Stimulated activated CD4-positive, alpha-beta T cell treated with anti-CD3 and anti-CD28 coated beads, Interleukin-12 subunit alpha, Interleukin-12 subunit beta, amount 100 ng/mL, for 24 hours (primary cell): ENCODE measurements at regions not wholly inside any gene's neighbourhood (a gene's known extent, or its start where the extent isn't known, plus 50 kb on each side); places are given as distances from the start of the nearest gene placed in this dataset.
"Not testable (repeated sequence)": the region's sequence is repeated elsewhere in the genome, so short reads cannot be mapped to it uniquely, and the experiment has no call there.

Source experiments
- DNase-seq, 2 experiments: peaks; one replicate each; pipeline ENCODE4 v3.0.0-alpha.2; 2020; ENCODE audit warnings: low read depth in 2 of 2

DNA sequence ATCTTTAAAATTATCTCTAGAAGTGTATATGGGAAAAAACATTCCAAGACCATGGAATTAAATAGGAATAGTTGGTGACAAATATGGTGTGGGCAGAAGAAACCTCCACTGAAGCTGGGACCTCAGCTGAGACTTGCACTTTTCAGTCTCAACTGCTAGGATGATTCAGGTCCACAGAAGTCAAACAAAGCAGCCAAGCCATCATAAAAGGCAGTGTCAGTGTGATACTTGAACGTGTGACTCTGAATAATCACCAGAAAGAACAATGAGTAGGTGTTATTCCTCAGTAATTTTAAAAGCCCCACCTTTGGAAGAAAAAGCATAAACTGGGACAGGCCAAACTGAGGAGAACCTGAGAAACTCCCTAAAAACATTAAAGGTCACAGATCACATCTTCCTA is 90.7 kb downstream of the ZNF281 start:
- no peak for DNase-seq

DNA sequence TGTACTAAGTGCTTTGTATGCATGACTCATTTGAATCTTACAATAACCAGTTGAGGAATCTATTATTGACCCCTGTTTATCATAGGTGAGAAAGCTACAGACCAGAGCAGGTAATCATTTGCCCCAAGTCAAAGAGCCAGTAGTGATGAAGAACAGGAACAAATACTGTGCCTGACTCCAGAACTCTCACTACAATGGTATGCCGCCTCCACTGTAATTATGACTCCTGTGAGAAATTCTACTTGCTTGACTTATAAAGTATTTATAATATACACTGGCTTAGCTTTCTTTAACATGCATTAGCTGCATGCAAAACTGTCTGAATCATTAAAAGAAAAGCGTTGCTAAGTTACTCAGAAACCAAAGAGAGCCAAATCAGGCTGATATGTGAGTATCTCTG is 92.6 kb downstream of the ZNF281 start:
- DNase-seq, result no peak

DNA sequence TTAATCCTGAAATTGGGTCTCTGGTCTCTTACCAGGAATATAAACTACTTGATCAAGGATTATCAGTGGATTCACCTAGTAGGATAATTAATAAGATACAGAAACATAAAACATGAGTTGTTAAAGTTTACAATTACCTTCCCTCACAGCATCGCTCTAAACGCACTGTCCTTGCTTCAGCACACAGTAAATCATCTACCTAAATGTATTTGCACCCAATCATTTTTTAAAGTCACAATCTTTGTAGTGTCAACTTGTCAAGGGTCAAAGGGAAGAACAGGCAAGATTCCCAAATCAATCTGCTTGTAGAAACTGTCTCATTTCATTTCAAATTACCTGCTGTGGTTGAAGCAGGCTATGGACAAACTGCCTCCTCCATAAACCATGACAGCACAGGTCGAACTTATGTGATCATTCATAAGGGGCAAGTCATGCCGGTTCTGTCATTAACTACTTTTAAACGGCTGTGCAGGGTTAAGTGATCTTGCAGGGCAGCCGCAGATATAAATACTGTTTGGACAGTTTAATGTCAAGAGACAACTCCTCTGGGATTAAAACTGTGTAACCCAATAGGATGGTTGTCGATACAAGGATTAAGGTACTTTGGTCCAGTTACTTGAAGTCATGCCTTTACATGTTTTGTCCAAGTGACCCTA is 93.6 kb downstream of the ZNF281 start:
- DNase-seq, result no peak

DNA sequence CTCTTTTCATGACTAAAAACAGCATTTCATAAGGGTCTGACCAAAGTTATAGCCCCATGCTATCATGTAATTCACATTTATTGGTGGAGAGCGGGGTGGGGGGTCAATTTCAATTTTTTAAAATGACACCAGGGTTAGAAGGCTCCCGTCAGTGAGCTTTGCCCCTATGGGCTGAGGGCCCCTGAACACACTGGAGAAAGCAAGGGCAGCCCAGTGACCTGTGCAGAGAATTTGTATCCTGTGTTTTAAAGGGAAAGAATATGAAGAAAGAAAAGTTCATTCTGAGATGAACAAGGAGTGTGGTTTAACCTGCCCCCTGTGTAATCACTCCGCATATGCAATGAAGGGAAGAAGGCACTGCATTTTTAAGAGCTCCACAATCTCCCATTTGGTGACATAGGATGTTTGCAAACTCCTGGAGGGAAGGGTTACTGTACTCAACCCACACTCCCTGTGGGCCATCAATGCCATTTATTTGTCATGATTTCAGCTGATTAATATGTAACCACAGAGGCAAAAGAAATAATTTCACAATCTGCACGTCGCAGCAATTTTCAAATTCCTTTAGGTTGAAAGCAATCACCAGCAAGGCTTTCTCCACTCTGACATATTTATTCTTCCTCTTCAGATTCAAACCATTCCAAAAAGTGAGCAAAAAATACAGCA is 95.6 kb downstream of the ZNF281 start:
- no peak for DNase-seq

DNA sequence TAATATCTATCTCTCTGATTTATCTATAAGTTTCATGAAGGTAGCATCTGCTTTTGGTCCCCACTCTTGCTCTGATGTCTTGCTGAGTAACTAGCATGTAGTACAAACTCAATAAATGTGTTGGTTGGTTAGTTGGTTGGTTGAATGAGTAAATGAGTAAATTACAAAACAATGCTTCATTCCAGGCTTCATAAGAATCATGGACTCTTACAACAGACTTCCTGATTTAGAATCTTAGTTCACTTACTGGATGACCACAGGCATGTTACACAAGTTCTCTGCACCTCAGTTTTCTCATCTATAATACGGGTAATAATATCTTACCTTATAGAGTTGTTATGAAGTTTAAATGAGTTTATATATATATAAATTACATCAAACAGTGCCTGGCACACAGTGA is 98.6 kb downstream of the ZNF281 start:
- no peak for DNase-seq

DNA sequence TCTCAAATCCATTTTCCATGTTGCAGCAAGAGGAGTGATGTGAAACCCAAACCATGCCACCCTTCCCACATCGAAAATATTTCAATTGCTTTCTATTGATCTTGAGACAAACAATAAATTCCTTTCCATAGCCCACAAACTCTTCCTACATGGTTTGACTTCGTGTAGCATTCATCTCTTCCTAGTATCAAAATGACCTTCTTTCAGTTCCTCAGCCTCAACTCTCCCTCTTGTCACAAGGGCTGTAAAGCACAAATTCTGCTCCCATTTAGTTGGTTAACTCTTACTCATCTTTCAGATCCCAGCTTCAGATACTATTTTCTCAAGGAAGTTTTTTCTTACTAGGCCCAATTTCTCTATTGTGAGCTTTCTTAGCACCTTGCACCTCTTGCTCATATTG is 99.0 kb downstream of the ZNF281 start:
- no peak for DNase-seq

DNA sequence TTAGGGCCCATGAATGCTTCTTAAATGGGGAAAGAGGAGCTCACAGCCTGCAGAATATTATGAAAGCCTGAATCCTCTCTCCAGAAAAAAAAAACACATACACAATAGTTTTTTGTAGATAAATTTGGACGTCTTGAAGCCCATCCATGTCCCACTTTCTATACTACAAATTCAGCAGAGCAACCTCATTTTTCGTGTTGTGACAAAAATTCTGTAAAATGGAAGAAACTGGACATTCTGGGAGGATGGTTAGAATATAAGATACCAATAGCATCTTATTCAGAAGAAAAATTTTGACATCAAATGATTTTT is 102.1 kb downstream of the ZNF281 start:
- DNase-seq, result no peak

DNA sequence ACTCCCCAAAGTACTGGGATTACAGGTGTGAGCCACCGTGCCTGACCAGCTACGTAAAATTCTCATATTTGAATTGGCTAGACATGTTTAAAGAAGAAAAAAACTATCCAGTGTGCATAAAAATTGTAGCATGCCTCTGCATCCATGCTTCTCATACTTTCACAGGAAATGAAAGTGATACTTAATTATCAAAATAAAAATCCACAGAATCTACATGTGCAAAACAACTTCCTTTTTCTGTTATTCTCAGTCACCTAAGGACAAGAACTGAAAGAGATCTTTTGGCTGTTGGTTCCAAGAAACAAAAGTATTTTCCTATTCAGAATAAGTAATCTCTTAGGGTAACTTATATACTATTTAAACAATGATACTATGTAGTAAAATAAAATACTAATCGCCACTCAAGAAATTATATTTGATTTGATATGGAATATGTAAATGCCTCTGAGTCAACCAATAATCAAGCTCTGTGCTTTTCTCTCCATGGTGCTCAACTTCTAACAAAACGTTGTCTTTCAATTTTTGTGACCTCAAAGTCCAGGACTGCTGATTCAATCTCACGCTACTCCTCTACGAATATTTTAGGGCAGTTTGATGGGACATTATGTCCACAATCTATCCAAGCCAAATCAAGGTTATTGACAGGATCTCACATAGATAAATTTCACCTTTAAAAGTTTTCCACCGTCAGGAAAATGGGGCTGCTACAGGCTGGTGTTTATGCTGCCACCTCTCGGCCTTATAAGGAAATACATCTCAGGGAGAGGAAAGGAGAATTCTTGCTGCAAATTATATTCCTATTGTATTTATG is 102.7 kb downstream of the ZNF281 start:
- DNase-seq, result no peak

DNA sequence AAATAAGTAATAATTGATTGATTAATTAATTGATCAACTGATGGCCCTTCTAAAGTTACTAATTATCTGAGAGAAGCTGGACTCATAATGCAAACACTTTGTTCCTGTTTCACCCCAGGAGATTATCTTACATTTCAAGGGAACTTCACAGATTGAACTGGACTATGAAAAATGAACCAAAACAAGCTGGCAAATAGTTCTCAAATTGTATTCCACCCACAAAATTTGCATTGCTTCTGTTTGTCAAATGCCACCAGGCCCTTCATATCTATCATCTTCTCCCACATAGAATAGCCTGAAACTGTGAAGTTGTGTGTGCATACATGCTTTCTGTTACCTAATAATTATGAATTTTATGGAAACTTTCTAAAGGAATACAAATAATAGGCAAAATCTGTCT is 104.0 kb downstream of the ZNF281 start:
- DNase-seq, result no peak

DNA sequence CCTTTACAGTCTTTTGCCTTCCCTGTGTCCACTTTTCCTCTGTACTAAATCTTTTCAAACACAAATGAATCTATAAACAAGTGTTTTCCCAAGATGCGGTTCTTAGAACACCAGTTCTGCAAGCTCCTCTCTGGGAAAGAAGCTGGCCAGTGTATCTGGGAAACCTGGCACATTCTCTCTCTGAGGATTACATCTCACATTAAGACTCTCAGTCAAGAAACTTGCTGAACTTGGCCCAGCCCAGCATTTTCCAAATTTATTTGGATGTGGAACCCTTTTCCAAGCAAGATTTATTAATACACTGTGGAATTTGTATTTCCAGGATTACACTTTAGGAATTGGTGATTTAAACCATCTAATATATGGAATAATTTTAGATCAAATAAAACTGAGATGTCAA is 105.7 kb downstream of the ZNF281 start:
- DNase-seq, result no peak

DNA sequence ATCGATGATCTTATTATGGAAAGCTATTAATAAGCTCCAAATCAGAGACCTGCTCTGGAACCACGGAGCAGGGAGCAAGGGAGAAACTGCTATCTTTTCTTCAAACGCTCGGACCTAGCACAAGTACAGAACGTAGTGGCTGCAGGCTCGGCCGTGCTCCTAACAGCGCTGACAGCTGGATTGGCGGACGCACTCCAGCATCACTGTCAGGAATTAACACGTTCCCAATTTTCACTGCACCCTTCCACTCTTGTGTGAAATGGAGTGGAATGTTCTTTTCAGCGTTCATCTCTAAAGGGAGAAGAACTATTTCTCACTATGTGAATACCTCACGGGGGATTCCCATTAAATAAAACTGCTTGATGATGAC is 106.9 kb downstream of the ZNF281 start:
- no peak for DNase-seq

DNA sequence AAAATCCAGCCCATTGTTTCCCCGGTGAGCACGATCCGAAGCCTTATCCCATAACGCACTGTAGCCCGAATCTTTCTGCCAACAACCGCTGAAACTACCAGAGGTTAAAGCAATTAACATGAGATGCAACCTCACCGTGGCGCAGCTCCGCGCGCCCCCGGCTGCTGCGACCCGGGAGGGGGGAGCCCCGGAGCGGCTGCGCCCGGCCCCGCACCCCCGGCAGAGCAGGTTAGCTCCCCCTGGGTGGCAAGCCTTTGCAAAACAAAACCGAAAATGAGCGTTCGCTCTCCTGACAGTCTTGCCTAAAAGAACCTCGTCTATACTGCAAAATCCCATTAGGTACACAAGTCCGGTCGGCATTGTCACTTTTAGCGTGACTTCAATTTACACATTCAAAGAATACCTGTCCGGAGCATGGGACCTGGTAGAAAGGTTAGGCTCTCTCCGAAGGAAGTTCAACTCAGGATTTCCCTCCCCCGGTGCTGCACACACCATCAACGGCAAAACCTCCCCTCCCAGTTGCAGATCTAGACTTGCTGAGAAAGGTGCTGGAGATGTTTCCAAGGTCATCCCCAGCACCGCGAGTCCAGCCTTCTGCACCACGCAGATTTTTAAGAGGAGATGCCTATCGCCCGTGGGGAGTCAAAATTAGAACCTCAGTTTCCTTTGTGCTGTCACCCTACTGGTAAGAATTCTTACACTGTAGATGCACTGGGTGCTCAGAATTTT is 107.5 kb downstream of the ZNF281 start:
- peak; percentile 24 to 35 for DNase-seq

DNA sequence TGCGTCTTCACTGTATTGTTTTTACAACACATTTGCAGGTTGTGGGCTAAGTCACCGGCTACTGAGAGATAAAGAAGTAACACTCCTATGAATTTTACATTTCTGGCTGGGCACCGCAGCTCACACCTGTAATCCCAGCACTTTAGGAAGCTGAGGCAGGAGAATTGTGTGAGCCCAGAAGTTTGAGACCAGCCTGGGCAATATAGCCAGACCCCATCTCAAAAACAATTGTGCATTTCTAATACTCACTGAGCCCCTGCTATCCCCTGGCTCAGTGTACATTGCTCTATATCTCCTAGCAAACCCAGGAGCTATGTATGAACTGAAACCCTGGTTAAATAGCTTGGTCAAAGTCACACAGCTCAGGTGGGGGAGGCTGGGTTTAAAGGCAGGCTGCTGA is 108.7 kb downstream of the ZNF281 start:
- no peak for DNase-seq

DNA sequence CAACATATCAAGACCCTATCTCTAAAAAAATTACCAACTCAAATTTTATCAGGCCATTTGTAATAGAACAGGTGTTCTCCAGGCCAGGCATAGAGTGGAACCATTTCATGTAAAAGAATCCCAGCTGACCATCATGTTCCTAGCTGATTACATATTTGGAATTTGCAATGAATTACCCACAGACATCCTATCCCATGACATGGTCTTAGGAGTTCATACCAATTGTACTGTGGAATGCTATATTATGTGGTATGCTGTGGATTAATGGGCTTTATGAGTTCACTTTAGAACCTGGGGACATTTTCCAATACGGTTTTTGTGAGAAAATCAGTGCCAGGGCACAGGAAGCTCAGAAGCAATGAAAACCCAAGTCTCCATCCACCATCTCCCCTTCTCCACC is 110.3 kb downstream of the ZNF281 start:
- no peak for DNase-seq

DNA sequence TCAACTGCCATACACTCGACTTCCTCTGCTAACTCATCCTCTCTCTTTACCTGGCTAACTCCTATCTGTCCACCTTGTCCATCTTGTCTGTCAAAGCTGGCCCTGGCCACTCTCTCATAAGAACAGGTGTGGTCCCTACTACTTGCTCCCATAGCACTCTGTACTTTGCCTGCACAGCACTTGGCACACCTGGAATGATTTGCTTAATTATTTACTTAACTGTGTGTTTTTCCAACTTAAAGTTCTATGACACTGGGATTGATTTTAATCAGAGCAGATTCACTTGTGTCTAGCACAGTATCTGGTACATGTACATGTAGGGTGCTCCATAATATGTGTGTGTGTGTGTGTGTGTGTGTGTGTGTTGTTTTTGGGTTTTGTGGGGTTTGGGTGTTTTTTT is 111.6 kb downstream of the ZNF281 start:
- no peak for DNase-seq

DNA sequence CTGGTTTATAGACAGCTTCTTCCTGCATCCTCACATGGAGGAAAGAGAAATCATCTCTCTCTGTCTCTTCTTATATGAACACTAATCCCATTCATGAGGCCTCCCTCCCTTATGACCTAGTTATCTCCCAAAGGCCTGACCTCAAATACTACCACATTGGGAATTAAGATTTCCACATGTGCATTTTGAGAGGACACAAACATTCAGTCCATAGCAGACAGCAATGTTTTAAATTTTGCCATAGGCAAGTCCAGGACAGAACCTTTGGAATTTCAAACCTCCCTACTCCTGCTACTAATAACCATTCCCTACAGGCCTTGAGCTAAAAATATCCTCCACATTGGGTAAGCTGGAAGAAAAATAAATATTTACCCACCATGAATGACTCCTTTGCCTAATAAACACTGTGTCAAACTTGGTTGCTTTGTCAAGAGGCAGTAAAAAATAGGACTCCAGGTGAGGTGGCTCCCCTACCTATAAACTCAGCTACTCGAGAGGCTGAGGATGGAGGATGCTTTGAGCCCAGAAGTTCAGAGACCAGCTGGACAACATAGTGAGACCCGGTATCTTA is 113.7 kb downstream of the ZNF281 start:
- no peak for DNase-seq

DNA sequence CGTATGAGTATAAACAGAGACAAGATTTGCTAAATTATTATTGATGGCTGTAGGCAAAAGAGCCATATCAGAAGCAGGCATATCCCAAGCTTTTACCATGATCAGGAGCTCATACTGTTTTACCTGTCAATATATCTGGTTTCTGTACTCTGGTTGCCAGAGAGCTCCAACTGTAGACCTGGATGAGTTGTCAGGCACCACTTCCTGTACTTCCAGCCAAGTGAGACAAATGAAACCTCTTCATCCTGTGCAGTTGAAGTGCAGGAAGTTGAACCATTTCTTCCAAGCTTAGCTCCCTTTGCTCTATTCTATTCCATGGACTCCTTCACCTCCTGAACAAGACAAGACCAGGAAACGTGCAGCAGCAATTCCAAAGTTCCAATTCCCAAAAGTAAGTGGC is 115.6 kb downstream of the ZNF281 start:
- DNase-seq, result no peak

DNA sequence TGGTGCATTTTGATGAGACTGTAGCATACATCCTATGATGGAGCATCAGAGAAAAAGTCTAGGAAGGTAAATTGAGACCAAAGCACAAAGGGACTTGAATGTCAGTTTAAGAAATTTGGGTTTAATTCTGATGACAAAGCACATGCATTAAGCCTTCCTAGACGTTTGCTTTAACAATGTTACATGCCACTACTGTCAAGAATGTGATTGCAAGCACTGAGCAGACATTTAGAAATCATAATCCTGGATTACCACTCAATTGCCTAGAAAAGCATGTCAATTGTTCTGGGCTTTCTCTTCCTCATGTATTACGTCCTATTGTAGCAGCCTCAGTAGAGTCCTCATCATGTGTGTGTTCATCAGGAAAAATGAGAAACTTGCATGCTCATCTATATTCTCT is 117.1 kb downstream of the ZNF281 start:
- DNase-seq, result no peak

DNA sequence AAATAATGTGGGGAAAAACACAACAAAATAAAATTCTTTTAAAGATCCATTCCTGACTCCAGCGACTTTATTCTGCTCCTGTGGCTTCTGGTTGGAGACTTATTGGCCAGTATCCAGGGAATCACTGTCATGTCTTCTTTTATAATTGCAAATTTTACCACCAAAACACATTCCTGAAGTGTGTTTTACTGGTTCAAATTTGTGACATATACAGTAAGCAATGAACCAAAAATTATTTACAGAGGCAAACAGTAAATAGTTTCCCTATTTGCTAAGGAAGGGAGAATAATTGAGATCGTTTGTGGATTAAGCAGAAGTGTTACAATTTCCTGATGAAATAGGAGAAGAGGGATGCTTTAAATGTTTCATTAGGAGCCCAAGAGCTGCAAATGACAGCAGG is 118.7 kb downstream of the ZNF281 start:
- DNase-seq, result no peak

DNA sequence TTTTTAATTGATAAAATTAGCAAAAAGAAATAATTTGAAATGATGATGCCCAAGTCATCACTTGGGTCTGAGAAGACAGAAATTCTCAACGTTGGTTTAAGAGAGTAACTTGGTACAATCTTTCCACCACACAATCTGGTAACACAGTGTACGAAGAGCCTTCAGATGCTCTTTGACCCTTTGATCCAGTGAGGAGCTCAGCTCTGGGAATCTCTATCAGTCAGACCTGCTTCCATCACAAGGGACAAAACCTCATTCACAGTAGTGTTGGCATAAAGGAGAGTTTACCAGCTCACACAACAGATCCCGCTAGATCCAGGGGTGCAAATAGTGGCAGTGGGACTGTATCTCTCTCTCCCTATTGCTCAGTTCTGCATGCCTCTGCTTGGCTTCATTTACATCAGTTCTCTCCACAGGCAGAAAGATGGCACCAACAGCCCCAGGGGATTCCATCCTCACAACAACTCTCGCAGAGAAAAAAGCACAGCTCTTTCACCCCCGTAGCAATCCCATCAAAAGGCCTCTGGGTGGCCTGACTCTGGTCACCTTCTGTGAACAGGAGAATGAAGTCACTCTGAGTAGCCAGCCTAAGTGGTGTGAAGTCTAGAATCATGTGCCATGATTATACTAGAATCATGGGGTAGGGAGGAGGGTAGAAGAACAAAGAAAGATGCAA is 119.7 kb downstream of the ZNF281 start:
- no peak for DNase-seq

DNA sequence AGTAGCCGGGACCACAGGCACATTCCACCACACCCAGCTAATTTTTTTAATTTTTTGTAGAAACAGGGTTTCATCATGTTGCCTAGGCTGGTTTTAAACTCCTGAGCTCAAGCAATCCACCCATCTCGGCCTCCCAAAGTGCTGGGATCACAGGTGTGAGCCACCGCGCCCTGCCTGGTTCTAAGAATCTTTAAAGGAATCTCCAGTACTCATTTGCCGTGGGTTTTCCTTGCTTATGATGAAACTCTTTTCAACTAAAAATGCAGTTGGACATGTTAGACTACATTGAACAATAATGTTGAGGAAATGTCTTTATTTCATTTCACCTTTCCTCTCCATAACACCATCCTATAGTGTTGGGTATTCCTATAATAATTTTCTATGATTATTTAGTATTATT is 121.6 kb downstream of the ZNF281 start:
- no peak for DNase-seq

DNA sequence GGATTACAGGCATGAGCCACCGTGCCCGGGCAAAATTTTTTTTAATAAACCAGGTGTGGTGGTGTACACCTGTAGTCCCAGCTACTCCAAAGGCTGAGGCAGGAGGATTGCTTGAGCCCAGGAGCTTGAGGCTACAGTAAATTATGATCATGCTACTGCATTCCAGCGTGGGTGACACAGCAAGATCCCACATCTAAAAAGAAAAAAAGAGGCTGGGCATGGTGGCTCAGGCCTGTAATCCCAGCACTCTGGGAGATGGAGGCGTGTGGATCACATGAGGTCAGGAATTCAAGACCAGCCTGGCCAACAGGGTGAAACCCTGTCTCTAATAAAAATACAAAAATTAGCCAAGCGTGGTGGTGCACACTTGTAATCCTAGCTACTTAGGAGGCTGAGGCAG is 125.6 kb downstream of the ZNF281 start:
- DNase-seq, result not testable (repeated sequence)
